C4-2B (cell line): ENCODE measurements at regions not wholly inside any gene's neighbourhood (a gene's known extent, or its start where the extent isn't known, plus 50 kb on each side); places are given as distances from the start of the nearest gene placed in this dataset.

Experiments
- ZFX ChIP-seq: fragments of 450-650 bp; IDR thresholded peaks from 2 replicates; pipeline ENCODE4 v1.6.1; 2017
- TF ChIP-seq, protein P1 (sequence below): fragments of 450-650 bp; conservative IDR thresholded peaks from 2 replicates; pipeline ENCODE4 v1.5.1; 2017; ENCODE audit warnings: mild to moderate bottlenecking

DNA sequence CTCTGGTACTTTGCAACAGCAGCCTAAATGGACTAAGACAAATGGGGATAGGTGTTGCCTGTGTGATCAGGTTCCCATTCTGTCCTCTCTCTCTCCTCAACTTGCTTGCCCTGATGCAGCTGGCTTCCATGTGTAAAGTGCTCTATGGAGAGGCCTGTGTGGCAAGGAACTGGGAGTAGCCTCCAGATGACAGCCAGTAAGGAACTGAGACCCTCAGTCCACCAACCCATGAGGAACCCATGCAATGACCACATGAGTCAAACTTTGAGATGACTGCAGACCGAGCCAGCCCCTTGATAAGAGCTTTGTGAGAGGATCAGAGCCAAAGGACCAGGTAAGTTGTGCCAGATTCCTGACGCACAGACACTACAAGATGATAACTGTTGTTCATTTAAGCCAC, 74.6 kb upstream of the ADPGK start:
- no peak for TF ChIP-seq ZFX
- TF ChIP-seq, protein P1, sequence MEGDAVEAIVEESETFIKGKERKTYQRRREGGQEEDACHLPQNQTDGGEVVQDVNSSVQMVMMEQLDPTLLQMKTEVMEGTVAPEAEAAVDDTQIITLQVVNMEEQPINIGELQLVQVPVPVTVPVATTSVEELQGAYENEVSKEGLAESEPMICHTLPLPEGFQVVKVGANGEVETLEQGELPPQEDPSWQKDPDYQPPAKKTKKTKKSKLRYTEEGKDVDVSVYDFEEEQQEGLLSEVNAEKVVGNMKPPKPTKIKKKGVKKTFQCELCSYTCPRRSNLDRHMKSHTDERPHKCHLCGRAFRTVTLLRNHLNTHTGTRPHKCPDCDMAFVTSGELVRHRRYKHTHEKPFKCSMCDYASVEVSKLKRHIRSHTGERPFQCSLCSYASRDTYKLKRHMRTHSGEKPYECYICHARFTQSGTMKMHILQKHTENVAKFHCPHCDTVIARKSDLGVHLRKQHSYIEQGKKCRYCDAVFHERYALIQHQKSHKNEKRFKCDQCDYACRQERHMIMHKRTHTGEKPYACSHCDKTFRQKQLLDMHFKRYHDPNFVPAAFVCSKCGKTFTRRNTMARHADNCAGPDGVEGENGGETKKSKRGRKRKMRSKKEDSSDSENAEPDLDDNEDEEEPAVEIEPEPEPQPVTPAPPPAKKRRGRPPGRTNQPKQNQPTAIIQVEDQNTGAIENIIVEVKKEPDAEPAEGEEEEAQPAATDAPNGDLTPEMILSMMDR: no peak
